Panc1 (cell line): ENCODE measurements at regions not wholly inside any gene's neighbourhood (a gene's known extent, or its start where the extent isn't known, plus 50 kb on each side); places are given as distances from the start of the nearest gene placed in this dataset.

ENCODE experiments used
- ATAC-seq: fragments of 200-7000 bp; cut with Tn5 transposase; 2 replicates; pipeline ENCODE4 v1.9.1; 2020; ENCODE audit warnings: mild to moderate bottlenecking, moderate library complexity
- BruUV-seq: library from RNA; stranded (reverse); fragments of 400-500 nt; replicated peaks from 2 replicates; lab custom pipeline; 2021; lab: Mats Ljungman, UMichigan
- CTCF ChIA-PET: fragments of 300-600 bp; sonication (Branson Sonifier 250); formaldehyde crosslinking; loops from one replicate; lab custom pipeline; 2022; ENCODE audit warnings: antibody characterized with exemption; lab: Charles Lee
- POLR2A ChIA-PET: fragments of 300-600 bp; sonication (Branson Sonifier 250); formaldehyde crosslinking; loops from one replicate; lab custom pipeline; 2022; ENCODE audit warnings: antibody characterized with exemption; lab: Charles Lee
- DNase-seq: peaks from one replicate; pipeline ENCODE4 v3.0.0-alpha.2; 2010; ENCODE audit warnings: low read depth, low spot score
- H3K27ac ChIP-seq: 2 replicates; pipeline ENCODE4 v1.5.1; 2011; ENCODE audit warnings: mild to moderate bottlenecking, low read length, inconsistent platforms
- H3K27me3 ChIP-seq: fragments of 200-500 bp; sonication (Bioruptor generic); 2 replicates; pipeline ENCODE4 v1.6.0; 2014; ENCODE audit warnings: low read length, inconsistent platforms; ENCODE audit not compliant: control insufficient read depth, insufficient read depth
- H3K36me3 ChIP-seq: fragments of 200-500 bp; sonication (Bioruptor generic); 2 replicates; pipeline ENCODE4 v1.5.1; 2014; ENCODE audit warnings: inconsistent platforms, mild to moderate bottlenecking, low read length, moderate library complexity; ENCODE audit not compliant: control insufficient read depth, insufficient read depth
- H3K4me1 ChIP-seq: 2 replicates; pipeline ENCODE4 v1.5.1; 2011; ENCODE audit warnings: inconsistent platforms, mild to moderate bottlenecking, low read length, moderate library complexity; ENCODE audit not compliant: control insufficient read depth, insufficient read depth
- H3K4me3 ChIP-seq, 2 experiments: 2 replicates each; pipeline ENCODE4 v1.5.1; 2011 to 2012; ENCODE audit warnings: low read depth in 2 of 2, low read length in 2 of 2, mild to moderate bottlenecking in 2 of 2, inconsistent platforms in 1 of 2, moderate library complexity in 1 of 2
- H3K9me3 ChIP-seq: fragments of 200-500 bp; sonication (Bioruptor generic); 2 replicates; pipeline ENCODE4 v1.5.1; 2014; ENCODE audit warnings: low read depth, mild to moderate bottlenecking, inconsistent platforms, low read length, moderate library complexity; ENCODE audit not compliant: control insufficient read depth, insufficient read depth
- POLR2AphosphoS5 ChIP-seq: IDR thresholded peaks from 2 replicates; pipeline ENCODE4 v1.6.1; 2012; ENCODE audit warnings: mild to moderate bottlenecking, low read depth, low read length, moderate library complexity
- SIN3A ChIP-seq: IDR thresholded peaks from 2 replicates; pipeline ENCODE4 v1.6.1; 2012; ENCODE audit warnings: low read depth, mild to moderate bottlenecking, low read length, moderate library complexity, borderline replicate concordance; ENCODE audit not compliant: insufficient read depth
- TCF7L2 ChIP-seq: IDR thresholded peaks from 2 replicates; pipeline ENCODE4 v1.6.1; 2011; ENCODE audit warnings: mild to moderate bottlenecking, low read depth, low read length, inconsistent platforms
- in situ Hi-C: cut with HindIII; loops from 2 replicates; pipeline ENCODE4 v1.10.0; 2016; ENCODE audit warnings: low sequenced_read_pairs, low pct_unique_long_range_greater_than_20kb
- intact Hi-C: fragments of 100-400 bp; cut with micrococcal nuclease; formaldehyde crosslinking; loops from one replicate; pipeline ENCODE4 v1.10.0; 2022; ENCODE audit not compliant: unreplicated experiment
- TF ChIP-seq, protein P1 (sequence below): fragments of 450-650 bp; IDR thresholded peaks from 2 replicates; pipeline ENCODE4 v1.5.1; 2017; ENCODE audit warnings: mild to moderate bottlenecking
- TF ChIP-seq, protein P2 (sequence below), 2 experiments: IDR thresholded peaks; 2 replicates each; pipeline ENCODE4 v1.6.1; 2011 to 2012; ENCODE audit warnings: low read depth in 2 of 2, control low read depth in 1 of 2, low read length in 1 of 2, mild to moderate bottlenecking in 1 of 2, moderate library complexity in 1 of 2; ENCODE audit not compliant: insufficient read depth in 1 of 2

DNA sequence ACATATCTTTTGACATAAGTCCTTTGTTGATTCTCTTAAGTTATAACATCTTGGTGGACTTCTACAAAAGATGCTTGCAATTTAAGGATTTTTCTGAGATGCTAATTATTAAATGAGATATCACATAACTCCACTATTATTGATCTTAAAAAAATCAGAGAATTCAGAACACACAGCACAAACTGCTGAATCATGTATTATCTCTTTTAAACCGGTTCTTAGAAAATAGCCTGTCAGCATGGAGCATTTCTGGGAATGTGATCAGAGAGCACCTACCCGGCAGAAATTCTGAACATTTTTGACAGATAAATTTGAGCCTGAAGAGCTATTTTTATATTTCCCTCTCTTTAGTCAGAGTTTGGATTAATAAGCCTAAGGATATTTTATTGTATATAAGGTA lies 50.2 kb upstream of the PCLO start:
- ATAC-seq (no peak), DNase-seq (no peak)
- Histone ChIP-seq H3K27me3 (no peaks in the 10 kb centered on the region), H3K27ac (no peak overlapping the region), H3K36me3 (no peaks in the 10 kb centered on the region), H3K9me3 (no peaks in the 10 kb centered on the region), H3K4me1 (no peaks in the 10 kb centered on the region), H3K4me3 (no peak overlapping the region)
- intact Hi-C loops (no loop called here), in situ Hi-C loops (no loop called here)
- ChIA-PET POLR2A (no interaction called here), CTCF (no interaction called here)
- TF ChIP-seq POLR2AphosphoS5 (no peak), TCF7L2 (no peak), SIN3A (no peak)
- TF ChIP-seq, protein P1, sequence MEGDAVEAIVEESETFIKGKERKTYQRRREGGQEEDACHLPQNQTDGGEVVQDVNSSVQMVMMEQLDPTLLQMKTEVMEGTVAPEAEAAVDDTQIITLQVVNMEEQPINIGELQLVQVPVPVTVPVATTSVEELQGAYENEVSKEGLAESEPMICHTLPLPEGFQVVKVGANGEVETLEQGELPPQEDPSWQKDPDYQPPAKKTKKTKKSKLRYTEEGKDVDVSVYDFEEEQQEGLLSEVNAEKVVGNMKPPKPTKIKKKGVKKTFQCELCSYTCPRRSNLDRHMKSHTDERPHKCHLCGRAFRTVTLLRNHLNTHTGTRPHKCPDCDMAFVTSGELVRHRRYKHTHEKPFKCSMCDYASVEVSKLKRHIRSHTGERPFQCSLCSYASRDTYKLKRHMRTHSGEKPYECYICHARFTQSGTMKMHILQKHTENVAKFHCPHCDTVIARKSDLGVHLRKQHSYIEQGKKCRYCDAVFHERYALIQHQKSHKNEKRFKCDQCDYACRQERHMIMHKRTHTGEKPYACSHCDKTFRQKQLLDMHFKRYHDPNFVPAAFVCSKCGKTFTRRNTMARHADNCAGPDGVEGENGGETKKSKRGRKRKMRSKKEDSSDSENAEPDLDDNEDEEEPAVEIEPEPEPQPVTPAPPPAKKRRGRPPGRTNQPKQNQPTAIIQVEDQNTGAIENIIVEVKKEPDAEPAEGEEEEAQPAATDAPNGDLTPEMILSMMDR: no peak
- TF ChIP-seq, protein P2, sequence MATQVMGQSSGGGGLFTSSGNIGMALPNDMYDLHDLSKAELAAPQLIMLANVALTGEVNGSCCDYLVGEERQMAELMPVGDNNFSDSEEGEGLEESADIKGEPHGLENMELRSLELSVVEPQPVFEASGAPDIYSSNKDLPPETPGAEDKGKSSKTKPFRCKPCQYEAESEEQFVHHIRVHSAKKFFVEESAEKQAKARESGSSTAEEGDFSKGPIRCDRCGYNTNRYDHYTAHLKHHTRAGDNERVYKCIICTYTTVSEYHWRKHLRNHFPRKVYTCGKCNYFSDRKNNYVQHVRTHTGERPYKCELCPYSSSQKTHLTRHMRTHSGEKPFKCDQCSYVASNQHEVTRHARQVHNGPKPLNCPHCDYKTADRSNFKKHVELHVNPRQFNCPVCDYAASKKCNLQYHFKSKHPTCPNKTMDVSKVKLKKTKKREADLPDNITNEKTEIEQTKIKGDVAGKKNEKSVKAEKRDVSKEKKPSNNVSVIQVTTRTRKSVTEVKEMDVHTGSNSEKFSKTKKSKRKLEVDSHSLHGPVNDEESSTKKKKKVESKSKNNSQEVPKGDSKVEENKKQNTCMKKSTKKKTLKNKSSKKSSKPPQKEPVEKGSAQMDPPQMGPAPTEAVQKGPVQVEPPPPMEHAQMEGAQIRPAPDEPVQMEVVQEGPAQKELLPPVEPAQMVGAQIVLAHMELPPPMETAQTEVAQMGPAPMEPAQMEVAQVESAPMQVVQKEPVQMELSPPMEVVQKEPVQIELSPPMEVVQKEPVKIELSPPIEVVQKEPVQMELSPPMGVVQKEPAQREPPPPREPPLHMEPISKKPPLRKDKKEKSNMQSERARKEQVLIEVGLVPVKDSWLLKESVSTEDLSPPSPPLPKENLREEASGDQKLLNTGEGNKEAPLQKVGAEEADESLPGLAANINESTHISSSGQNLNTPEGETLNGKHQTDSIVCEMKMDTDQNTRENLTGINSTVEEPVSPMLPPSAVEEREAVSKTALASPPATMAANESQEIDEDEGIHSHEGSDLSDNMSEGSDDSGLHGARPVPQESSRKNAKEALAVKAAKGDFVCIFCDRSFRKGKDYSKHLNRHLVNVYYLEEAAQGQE (IDR thresholded peaks at IDR 0.05; ENCODE audit: insufficient read depth in 1 of 2, low read depth in 2 of 2, low read length in 1 of 2): no peak
- BruUV-seq: no TSS peak
